ACC112 (cell line): ENCODE measurements at regions not wholly inside any gene's neighbourhood (a gene's known extent, or its start where the extent isn't known, plus 50 kb on each side); places are given as distances from the start of the nearest gene placed in this dataset.

Experiments
- H2AFZ ChIP-seq: fragments of 200-600 bp; sonication (generic); one replicate; pipeline ENCODE4 v1.6.0; 2017; ENCODE audit warnings: antibody characterized with exemption, low read length; ENCODE audit not compliant: unreplicated experiment
- H3K27ac ChIP-seq: fragments of 200-600 bp; sonication (generic); 2 replicates; pipeline ENCODE4 v1.5.1; 2014; ENCODE audit warnings: low read depth, mild to moderate bottlenecking, antibody characterized with exemption, low read length, moderate library complexity
- H3K27me3 ChIP-seq: fragments of 200-600 bp; sonication (generic); 2 replicates; pipeline ENCODE4 v1.6.1; 2014; ENCODE audit warnings: mild to moderate bottlenecking, antibody characterized with exemption, low read length, moderate library complexity, mixed read lengths; ENCODE audit not compliant: insufficient read depth
- H3K36me3 ChIP-seq: fragments of 200-600 bp; sonication (generic); 2 replicates; pipeline ENCODE4 v1.6.1; 2016; ENCODE audit warnings: mild to moderate bottlenecking, antibody characterized with exemption, low read length, moderate library complexity, mixed read lengths; ENCODE audit not compliant: insufficient read depth
- H3K4me1 ChIP-seq: fragments of 200-600 bp; sonication (generic); one replicate; pipeline ENCODE4 v1.6.1; 2016; ENCODE audit warnings: low read length, mixed read lengths; ENCODE audit not compliant: insufficient read depth, unreplicated experiment, control insufficient read depth
- H3K4me3 ChIP-seq: fragments of 200-600 bp; sonication (generic); 2 replicates; pipeline ENCODE4 v1.5.1; 2014; ENCODE audit warnings: mild to moderate bottlenecking, low read depth, low read length
- H3K79me2 ChIP-seq: fragments of 200-600 bp; sonication (generic); one replicate; pipeline ENCODE4 v1.6.0; 2016; ENCODE audit warnings: low read length; ENCODE audit not compliant: control insufficient read depth, unreplicated experiment, insufficient read depth

- Histone ChIP-seq H3K36me3 (no peaks in the 10 kb centered on the region), H3K27me3 (no peaks in the 10 kb centered on the region), H2AFZ (no peak overlapping the region)
Observed at GRCh38 chr15:95125803-95126202, 894.4 kb downstream of the MCTP2 start.

GRCh38 chr15:95127356-95127755 lies 896.0 kb downstream of the MCTP2 start:
- H2AFZ ChIP-seq = no peak overlapping the region
- H3K27ac ChIP-seq = no peak overlapping the region
- H3K36me3 ChIP-seq = no peaks in the 10 kb centered on the region
- H3K4me3 ChIP-seq = no peak overlapping the region
- no peaks in the 10 kb centered on the region for H3K27me3 ChIP-seq
- no peaks in the 10 kb centered on the region for H3K79me2 ChIP-seq
- peaks cover under 1% of the 10 kb centered on the region for H3K4me1 ChIP-seq

More at GRCh38 chr15:95125803-95126202, 894.4 kb downstream of the MCTP2 start:
- H3K79me2 ChIP-seq = no peaks in the 10 kb centered on the region
- H3K27ac ChIP-seq = no peak overlapping the region
- no peak overlapping the region for H3K4me3 ChIP-seq
- no peaks in the 10 kb centered on the region for H3K4me1 ChIP-seq

GRCh38 chr15:95129574-95129973 lies 898.2 kb downstream of the MCTP2 start:
- H3K4me1 ChIP-seq = peaks cover 8% of the 10 kb centered on the region
- no peak overlapping the region for H3K27ac ChIP-seq

GRCh38 chr15:95131131-95131556 lies 899.8 kb downstream of the MCTP2 start:
- H2AFZ ChIP-seq = no peak overlapping the region
- no peak overlapping the region for H3K27ac ChIP-seq
- H3K4me1 ChIP-seq = peaks cover 8% of the 10 kb centered on the region
- H3K4me3 ChIP-seq = no peak overlapping the region
- H3K36me3 ChIP-seq = no peaks in the 10 kb centered on the region
- no peaks in the 10 kb centered on the region for H3K27me3 ChIP-seq
- H3K79me2 ChIP-seq = no peaks in the 10 kb centered on the region

More at GRCh38 chr15:95129574-95129973, 898.2 kb downstream of the MCTP2 start:
- Histone ChIP-seq H3K79me2 (no peaks in the 10 kb centered on the region), H2AFZ (no peak overlapping the region), H3K36me3 (no peaks in the 10 kb centered on the region), H3K27me3 (no peaks in the 10 kb centered on the region), H3K4me3 (no peak overlapping the region)

- Histone ChIP-seq H3K79me2 (no peaks in the 10 kb centered on the region), H3K27ac (no peak overlapping the region), H3K36me3 (no peaks in the 10 kb centered on the region), H3K4me3 (no peak overlapping the region), H3K4me1 (peaks cover 8% of the 10 kb centered on the region), H2AFZ (no peak overlapping the region), H3K27me3 (no peaks in the 10 kb centered on the region)
Observed at GRCh38 chr15:95132774-95133173, 901.4 kb downstream of the MCTP2 start.

- no peak overlapping the region for H2AFZ ChIP-seq
- H3K36me3 ChIP-seq = no peaks in the 10 kb centered on the region
- H3K27me3 ChIP-seq = no peaks in the 10 kb centered on the region
- no peak overlapping the region for H3K4me3 ChIP-seq
- peaks cover 8% of the 10 kb centered on the region for H3K4me1 ChIP-seq
- H3K79me2 ChIP-seq = no peaks in the 10 kb centered on the region
- no peak overlapping the region for H3K27ac ChIP-seq
Observed at GRCh38 chr15:95134431-95135110, 903.2 kb downstream of the MCTP2 start.

- Histone ChIP-seq H3K4me3 (no peak overlapping the region), H3K27me3 (no peaks in the 10 kb centered on the region), H3K4me1 (no peaks in the 10 kb centered on the region)
Observed at GRCh38 chr15:95138604-95139270, 907.4 kb downstream of the MCTP2 start.

GRCh38 chr15:95141486-95141885 lies 910.1 kb downstream of the MCTP2 start:
- Histone ChIP-seq H3K4me3 (no peak overlapping the region), H3K27ac (no peak overlapping the region), H3K36me3 (no peaks in the 10 kb centered on the region), H3K27me3 (no peaks in the 10 kb centered on the region), H3K79me2 (no peaks in the 10 kb centered on the region), H3K4me1 (no peaks in the 10 kb centered on the region), H2AFZ (no peak overlapping the region)

More at GRCh38 chr15:95138604-95139270, 907.4 kb downstream of the MCTP2 start:
- Histone ChIP-seq H3K27ac (no peak overlapping the region), H3K79me2 (no peaks in the 10 kb centered on the region), H2AFZ (no peak overlapping the region), H3K36me3 (no peaks in the 10 kb centered on the region)

GRCh38 chr15:95142531-95142930 lies 911.2 kb downstream of the MCTP2 start:
- H3K36me3 ChIP-seq = no peaks in the 10 kb centered on the region
- no peak overlapping the region for H3K27ac ChIP-seq
- H2AFZ ChIP-seq = no peak overlapping the region
- H3K4me3 ChIP-seq = no peak overlapping the region
- H3K79me2 ChIP-seq = no peaks in the 10 kb centered on the region
- no peaks in the 10 kb centered on the region for H3K27me3 ChIP-seq
- H3K4me1 ChIP-seq = no peaks in the 10 kb centered on the region

- Histone ChIP-seq H3K4me3 (no peak overlapping the region), H3K36me3 (no peaks in the 10 kb centered on the region), H3K79me2 (no peaks in the 10 kb centered on the region), H3K4me1 (no peaks in the 10 kb centered on the region), H3K27me3 (no peaks in the 10 kb centered on the region), H2AFZ (no peak overlapping the region), H3K27ac (no peak overlapping the region)
Observed at GRCh38 chr15:95146481-95146880, 915.1 kb downstream of the MCTP2 start.

GRCh38 chr15:95148183-95148582 lies 916.8 kb downstream of the MCTP2 start:
- Histone ChIP-seq H3K27ac (no peak overlapping the region), H3K79me2 (no peaks in the 10 kb centered on the region), H3K4me3 (no peak overlapping the region), H3K27me3 (no peaks in the 10 kb centered on the region), H2AFZ (no peak overlapping the region), H3K4me1 (no peaks in the 10 kb centered on the region), H3K36me3 (no peaks in the 10 kb centered on the region)
